Endothelial cell of umbilical vein (primary cell): ENCODE measurements at regions not wholly inside any gene's neighbourhood (a gene's known extent, or its start where the extent isn't known, plus 50 kb on each side); places are given as distances from the start of the nearest gene placed in this dataset.
"Not testable (repeated sequence)": the region's sequence is repeated elsewhere in the genome, so short reads cannot be mapped to it uniquely, and the experiment has no call there.

Source experiments
- BruUV-seq: library from RNA; stranded (reverse); fragments of 400-500 nt; replicated peaks from 2 replicates; lab custom pipeline; 2021; lab: Mats Ljungman, UMichigan
- CTCF ChIA-PET: fragments of 300-600, 350-600 bp; sonication (Branson Sonifier 250); formaldehyde crosslinking; loops from one replicate; lab custom pipeline; 2021; ENCODE audit warnings: antibody characterized with exemption, inconsistent platforms; lab: Charles Lee
- POLR2A ChIA-PET: fragments of 300-600, 350-600 bp; sonication (Branson Sonifier 250); formaldehyde crosslinking; loops from one replicate; lab custom pipeline; 2021; ENCODE audit warnings: antibody characterized with exemption, inconsistent platforms; lab: Charles Lee
- DNase-seq: peaks from one replicate; pipeline ENCODE4 v3.0.0-alpha.2; 2011; ENCODE audit warnings: low read depth, low spot score
- FAIRE-seq: peaks from 2 replicates; lab custom pipeline; 2011; peaks lifted over from hg19 to GRCh38; lab: Jason Lieb, UNC
- H2AFZ ChIP-seq: 2 replicates; pipeline ENCODE4 v1.6.0; 2012; ENCODE audit warnings: low read depth, low read length, control low read depth, inconsistent platforms
- H3K27ac ChIP-seq: 2 replicates; pipeline ENCODE4 v1.5.1; 2011; ENCODE audit warnings: low read depth, mild to moderate bottlenecking, control low read depth, low read length, moderate library complexity; ENCODE audit not compliant: insufficient read depth
- H3K27me3 ChIP-seq, 2 experiments: 2 replicates each; pipeline versions ENCODE4 v1.6.0 to v1.6.1; 2011; ENCODE audit warnings: low read length in 2 of 2, mixed read lengths in 1 of 2; ENCODE audit not compliant: control insufficient read depth in 2 of 2, insufficient read depth in 2 of 2
- H3K36me3 ChIP-seq, 2 experiments: 2 replicates in 1 of 2; 3 replicates in 1 of 2; pipeline ENCODE4 v1.5.1; 2011; ENCODE audit warnings: low read length in 2 of 2, mild to moderate bottlenecking in 1 of 2, moderate library complexity in 1 of 2; ENCODE audit not compliant: control insufficient read depth in 2 of 2, insufficient read depth in 2 of 2; ENCODE audit errors: extremely low read depth in 1 of 2
- H3K4me1 ChIP-seq: 3 replicates; pipeline ENCODE4 v1.5.1; 2011; ENCODE audit warnings: mild to moderate bottlenecking, low read length; ENCODE audit not compliant: control insufficient read depth, insufficient read depth; ENCODE audit errors: extremely low read depth
- H3K4me2 ChIP-seq: 2 replicates; pipeline ENCODE4 v1.6.1; 2011; ENCODE audit warnings: low read length, control low read depth, mixed read lengths; ENCODE audit not compliant: insufficient read depth
- H3K4me3 ChIP-seq, 3 experiments: fragments of 200-600 bp in 1 of 3; sonication (generic), shearing (Covaris generic) in 1 of 3; replicated peaks in 1 of 3; 2 replicates each; pipeline ENCODE4 v1.5.1; 2011 to 2016; ENCODE audit warnings: control low read depth in 3 of 3, low read length in 3 of 3, mild to moderate bottlenecking in 2 of 3, inconsistent platforms in 1 of 3, low read depth in 1 of 3, moderate library complexity in 1 of 3; ENCODE audit not compliant: insufficient read depth in 1 of 3
- H3K79me2 ChIP-seq: 2 replicates; pipeline ENCODE4 v1.6.0; 2012; ENCODE audit warnings: low read length, inconsistent platforms; ENCODE audit not compliant: control insufficient read depth, insufficient read depth
- H3K9ac ChIP-seq: replicated peaks from 2 replicates; pipeline ENCODE3; 2011; ENCODE audit warnings: low read length, control low read depth; ENCODE audit not compliant: insufficient read depth; ENCODE audit errors: extremely low read depth
- H3K9me1 ChIP-seq: replicated peaks from 3 replicates; pipeline ENCODE4 v1.6.0; 2011; ENCODE audit warnings: mild to moderate bottlenecking, low read length; ENCODE audit not compliant: control insufficient read depth, insufficient read depth; ENCODE audit errors: extremely low read depth
- H3K9me3 ChIP-seq: replicated peaks from 2 replicates; pipeline ENCODE4 v1.5.1; 2012; ENCODE audit warnings: low read length, inconsistent platforms; ENCODE audit not compliant: control insufficient read depth, insufficient read depth
- H4K20me1 ChIP-seq: replicated peaks from 2 replicates; pipeline ENCODE3; 2011; ENCODE audit warnings: mild to moderate bottlenecking, low read length; ENCODE audit not compliant: control insufficient read depth, insufficient read depth; ENCODE audit errors: extremely low read depth
- CTCF ChIP-seq, 2 donors: IDR thresholded peaks; 1 replicate in 1 of 2; 2 replicates in 1 of 2; pipeline ENCODE4 v1.5.1; 2011; ENCODE audit warnings: low read length in 2 of 2, mild to moderate bottlenecking in 2 of 2, moderate library complexity in 2 of 2, control low read depth in 1 of 2, inconsistent platforms in 1 of 2, low read depth in 1 of 2; ENCODE audit not compliant: insufficient read depth in 1 of 2; ENCODE audit errors: extremely low read depth in 1 of 2
- EZH2 ChIP-seq: IDR thresholded peaks from 2 replicates; pipeline ENCODE4 v1.6.1; 2012; ENCODE audit warnings: borderline replicate concordance, low read depth, mild to moderate bottlenecking, moderate library complexity, low read length, inconsistent platforms; ENCODE audit not compliant: severe bottlenecking
- FOS ChIP-seq: IDR thresholded peaks from 2 replicates; pipeline ENCODE4 v1.6.1; 2011; ENCODE audit warnings: mild to moderate bottlenecking, low read length, moderate library complexity, borderline replicate concordance; ENCODE audit not compliant: insufficient read depth
- GATA2 ChIP-seq: IDR thresholded peaks from 2 replicates; pipeline ENCODE4 v1.7.0; 2011; ENCODE audit warnings: low read depth, mild to moderate bottlenecking, moderate library complexity, mixed read lengths, low read length; ENCODE audit not compliant: insufficient read length, insufficient read depth
- JUN ChIP-seq: IDR thresholded peaks from 2 replicates; pipeline ENCODE4 v1.6.1; 2011; ENCODE audit warnings: borderline replicate concordance, low read depth; ENCODE audit not compliant: insufficient read length, insufficient read depth
- MYC ChIP-seq: IDR thresholded peaks from one replicate; pipeline ENCODE4 v1.6.1; 2011; ENCODE audit warnings: mild to moderate bottlenecking, low read depth, low read length
- POLR2AphosphoS5 ChIP-seq: IDR thresholded peaks from 2 replicates; pipeline ENCODE4 v1.6.1; 2012; ENCODE audit warnings: low read depth, mild to moderate bottlenecking, control low read depth, low read length, moderate library complexity; ENCODE audit not compliant: insufficient read depth
- dilution Hi-C: fragments of 300-500 bp; cut with MboI; formaldehyde crosslinking; loops from one replicate; pipeline ENCODE4 v1.15.0; 2019; ENCODE audit warnings: low sequenced_read_pairs; ENCODE audit not compliant: extremely low pct_ligation_motif_present
- intact Hi-C: fragments of 100-400 bp; cut with micrococcal nuclease; formaldehyde crosslinking; loops from one replicate; pipeline ENCODE4 v1.10.0; 2022

GRCh38 chr6:137282254-137282653 is 63.1 kb upstream of the IFNGR1 start:
- dilution Hi-C loops: no loop called here
- no peak overlapping the region for H3K27ac ChIP-seq
- no peak overlapping the region for H3K4me2 ChIP-seq
- no peaks in the 10 kb centered on the region for H3K9me1 ChIP-seq
- CTCF ChIA-PET: interaction anchor here (2.2 kb wide), 1 partner anchor 33 kb away, joined by 12 read pairs; no protein-coding TSS in a partner anchor
- no peak overlapping the region for H3K9ac ChIP-seq
- no peak overlapping the region for H2AFZ ChIP-seq
- no peaks in the 10 kb centered on the region for H4K20me1 ChIP-seq
- peaks cover 2% of the 10 kb centered on the region for H3K4me1 ChIP-seq
- H3K27me3 ChIP-seq: no peaks in the 10 kb centered on the region
- POLR2A ChIA-PET: no interaction called here
- TF ChIP-seq POLR2AphosphoS5 (no peak), FOS (no peak), GATA2 (no peak), CTCF (IDR thresholded peaks at IDR 0.05; ENCODE audit: extremely low read depth in 1 of 2, insufficient read depth in 1 of 2, low read depth in 1 of 2, low read length in 2 of 2) (no peak), EZH2 (no peak), MYC (no peak), JUN (no peak)
- no peaks in the 10 kb centered on the region for H3K9me3 ChIP-seq
- no peaks in the 10 kb centered on the region for H3K36me3 ChIP-seq
- no peak for FAIRE-seq
- BruUV-seq: no TSS peak
- intact Hi-C loops: no loop called here
- H3K4me3 ChIP-seq: no peak overlapping the region
- no peaks in the 10 kb centered on the region for H3K79me2 ChIP-seq
- DNase-seq: no peak

- BruUV-seq, FAIRE-seq, H4K20me1 ChIP-seq, H3K27ac ChIP-seq, H3K4me3 ChIP-seq, POLR2A ChIA-PET, H3K9me3 ChIP-seq, H3K9me1 ChIP-seq, H3K79me2 ChIP-seq, H3K9ac ChIP-seq, H2AFZ ChIP-seq, H3K36me3 ChIP-seq, DNase-seq, H3K4me1 ChIP-seq, H3K27me3 ChIP-seq, dilution Hi-C loops, H3K4me2 ChIP-seq: not testable (repeated sequence)
- intact Hi-C loops: loop anchor here (10.0 kb wide), 1 partner anchor 216 kb away; the partner anchor contains the start of gene OLIG3
- CTCF ChIA-PET: interaction anchor here (1.3 to 3.0 kb wide), 3 partner anchors 18 to 35 kb away, joined by 3 to 19 read pairs (median 4); no protein-coding TSS in a partner anchor
Observed at GRCh38 chr6:137279279-137279678, 60.1 kb upstream of the IFNGR1 start.
